ENCODE measurements at regions not wholly inside any gene's neighbourhood (a gene's known extent, or its start where the extent isn't known, plus 50 kb on each side); places are given as distances from the start of the nearest gene placed in this dataset.

- TF ChIP-seq CDX4 (CRISPR knock-in tag; IDR thresholded peaks at IDR 0.05; ENCODE audit: borderline replicate concordance) = no peak
- no peak for TF ChIP-seq NFYB (CRISPR knock-in tag; conservative IDR thresholded peaks at IDR 0.05; ENCODE audit: low read depth)
- TF ChIP-seq FOXJ3 (CRISPR knock-in tag; IDR thresholded peaks at IDR 0.05; ENCODE audit: borderline replicate concordance) = no peak
Observed at GRCh38 chr20:41897708-41898107, 279.5 kb upstream of the CHD6 start (continued).

- Mint-ChIP-seq H3K27ac (no peak overlapping the region), H3K27me3 (ENCODE audit: low read depth) (no peaks in the 10 kb centered on the region), H3K4me1 (peaks cover 36% of the 10 kb centered on the region), H3K4me3 (no peak overlapping the region), H3K9me3 (peaks cover 4% of the 10 kb centered on the region; the same call in 1 of the 2 replicates), H3K36me3 (no peaks in the 10 kb centered on the region)
- ChIA-PET POLR2A (no interaction called here), CTCF (interaction anchor here (0.7 to 1.4 kb wide), 3 partner anchors 19 to 161 kb away, joined by 3 to 5 read pairs (median 3); no protein-coding TSS in a partner anchor)
- no peak for DNase-seq (ENCODE audit: low spot score)
- no peak for TF ChIP-seq CBFB (CRISPR knock-in tag; IDR thresholded peaks at IDR 0.05; ENCODE audit: low read depth)
- no peak for TF ChIP-seq NR2C2 (CRISPR knock-in tag; IDR thresholded peaks at IDR 0.05)
- no peak for TF ChIP-seq MAX (CRISPR knock-in tag; IDR thresholded peaks at IDR 0.05)
- TF ChIP-seq USF1 (CRISPR knock-in tag; IDR thresholded peaks at IDR 0.05) = no peak
- no peak for TF ChIP-seq CDX4 (CRISPR knock-in tag; IDR thresholded peaks at IDR 0.05; ENCODE audit: borderline replicate concordance)
- TF ChIP-seq ATF2 (CRISPR knock-in tag; IDR thresholded peaks at IDR 0.05; ENCODE audit: borderline replicate concordance, low read depth) = no peak
- no peak for TF ChIP-seq E2F5 (CRISPR knock-in tag; IDR thresholded peaks at IDR 0.05)
- no peak for ATAC-seq
Observed at GRCh38 chr20:41895241-41896032, 277.3 kb upstream of the CHD6 start.

GRCh38 chr20:41894255-41894963 is 276.2 kb upstream of the CHD6 start:
- CTCF ChIA-PET = interaction anchor here (0.7 to 1.4 kb wide), 3 partner anchors 18 to 160 kb away, joined by 3 to 5 read pairs (median 3); no protein-coding TSS in a partner anchor
- no peaks in the 10 kb centered on the region for H3K27me3 Mint-ChIP-seq (ENCODE audit: low read depth)
- peaks cover 36% of the 10 kb centered on the region for H3K4me1 Mint-ChIP-seq
- no peak for TF ChIP-seq SMAD3 (CRISPR knock-in tag; IDR thresholded peaks at IDR 0.05; ENCODE audit: borderline replicate concordance)
- no peak for TF ChIP-seq FOXJ3 (CRISPR knock-in tag; IDR thresholded peaks at IDR 0.05; ENCODE audit: borderline replicate concordance)
- TF ChIP-seq FOXP1 (CRISPR knock-in tag; IDR thresholded peaks at IDR 0.05; ENCODE audit: borderline replicate concordance) = no peak
- no peak for TF ChIP-seq ELF4 (CRISPR knock-in tag; IDR thresholded peaks at IDR 0.05; ENCODE audit: low read depth)
- no peak for TF ChIP-seq ZMAT4 (CRISPR knock-in tag; IDR thresholded peaks at IDR 0.05)
- no peak for TF ChIP-seq IRF1 (CRISPR knock-in tag; IDR thresholded peaks at IDR 0.05)
- TF ChIP-seq KAT7 (CRISPR knock-in tag; IDR thresholded peaks at IDR 0.05; ENCODE audit: borderline replicate concordance) = no peak
- TF ChIP-seq TEAD4 (CRISPR knock-in tag; IDR thresholded peaks at IDR 0.05) = no peak
- no peak for TF ChIP-seq ZNF416 (CRISPR knock-in tag; IDR thresholded peaks at IDR 0.05)
- no peak for TF ChIP-seq ZNF671 (CRISPR knock-in tag; IDR thresholded peaks at IDR 0.05)
- no peak for TF ChIP-seq ERG (CRISPR knock-in tag; IDR thresholded peaks at IDR 0.05)
- TF ChIP-seq ATF3 (CRISPR knock-in tag; conservative IDR thresholded peaks at IDR 0.05) = no peak
- TF ChIP-seq HMGA2 (CRISPR knock-in tag; IDR thresholded peaks at IDR 0.05) = no peak
- no peak for TF ChIP-seq E2F5 (CRISPR knock-in tag; IDR thresholded peaks at IDR 0.05)
- no peak for TF ChIP-seq SP1 (CRISPR knock-in tag; conservative IDR thresholded peaks at IDR 0.05)

More at GRCh38 chr20:41894255-41894963, 276.2 kb upstream of the CHD6 start:
- Mint-ChIP-seq H3K4me3 (no peak overlapping the region), H3K27ac (no peak overlapping the region), H3K36me3 (no peaks in the 10 kb centered on the region), H3K9me3 (peaks cover 4% of the 10 kb centered on the region; the same call in 1 of the 2 replicates)
- POLR2A ChIA-PET = no interaction called here
- ATAC-seq (no peak), DNase-seq (ENCODE audit: low spot score) (no peak)
